Activated CD8-positive, alpha-beta T cell treated with anti-CD3 and anti-CD28 coated beads for 36 hours (primary cell): ENCODE measurements at regions not wholly inside any gene's neighbourhood (a gene's known extent, or its start where the extent isn't known, plus 50 kb on each side); places are given as distances from the start of the nearest gene placed in this dataset.
"Not testable (repeated sequence)": the region's sequence is repeated elsewhere in the genome, so short reads cannot be mapped to it uniquely, and the experiment has no call there.

Experiments
- ATAC-seq: fragments of 200-7000 bp; cut with Tn5 transposase; one replicate; pipeline ENCODE4 v1.10.0; 2021; ENCODE audit warnings: mild to moderate bottlenecking, moderate library complexity
- CTCF ChIA-PET: fragments of 350-600 bp; sonication (Branson Sonifier 250); formaldehyde crosslinking; loops from one replicate; lab custom pipeline; 2021; ENCODE audit warnings: antibody characterized with exemption; lab: Charles Lee
- POLR2A ChIA-PET: fragments of 350-600 bp; sonication (Branson Sonifier 250); formaldehyde crosslinking; loops from one replicate; lab custom pipeline; 2021; ENCODE audit warnings: antibody characterized with exemption; lab: Charles Lee
- DNase-seq: peaks from one replicate; pipeline ENCODE4 v3.0.0-alpha.2; 2020
- H3K27ac Mint-ChIP-seq: one replicate; pipeline ENCODE4 v1.8.0; 2021; ENCODE audit warnings: mild to moderate bottlenecking, mixed read lengths
- H3K27me3 Mint-ChIP-seq: one replicate; pipeline ENCODE4 v1.8.0; 2021; ENCODE audit warnings: mixed read lengths
- H3K36me3 Mint-ChIP-seq: one replicate; pipeline ENCODE4 v1.8.0; 2021; ENCODE audit warnings: low read depth, mixed read lengths
- H3K4me1 Mint-ChIP-seq: one replicate; pipeline ENCODE4 v1.8.0; 2021; ENCODE audit warnings: low read depth, mixed read lengths
- H3K4me3 Mint-ChIP-seq: one replicate; pipeline ENCODE4 v1.8.0; 2021; ENCODE audit warnings: mild to moderate bottlenecking, moderate library complexity, mixed read lengths
- H3K9me3 Mint-ChIP-seq: one replicate; pipeline ENCODE4 v1.8.0; 2021; ENCODE audit warnings: mixed read lengths
- intact Hi-C: fragments of 100-400 bp; cut with micrococcal nuclease; formaldehyde crosslinking; loops from one replicate; pipeline ENCODE4 v1.10.0; 2022
- TF ChIP-seq, protein P1 (sequence below): fragments of 200-600 bp; IDR thresholded peaks from one replicate; pipeline ENCODE4 v1.8.0; 2022; ENCODE audit warnings: antibody characterized with exemption, mild to moderate bottlenecking

DNA sequence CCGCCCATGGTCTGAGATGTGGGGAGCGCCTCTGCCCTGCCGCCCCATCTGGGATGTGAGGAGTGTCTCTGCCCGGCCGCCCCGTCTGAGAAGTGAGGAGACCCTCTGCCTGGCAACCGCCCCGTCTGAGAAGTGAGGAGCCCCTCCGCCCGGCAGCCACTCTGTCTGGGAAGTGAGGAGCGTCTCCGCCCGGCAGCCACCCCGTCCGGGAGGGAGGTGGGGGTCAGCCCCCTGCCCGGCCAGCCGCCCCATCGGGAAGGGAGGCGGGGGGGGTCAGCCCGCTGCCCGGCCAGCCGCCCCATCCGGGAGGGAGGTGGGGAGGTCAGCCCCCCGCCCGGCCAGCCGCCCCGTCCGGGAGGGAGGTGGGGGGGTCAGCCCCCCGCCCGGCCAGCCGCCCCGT is 105.5 kb downstream of the CDRT15L2 start:
- CTCF ChIA-PET, DNase-seq, H3K4me1 Mint-ChIP-seq, H3K4me3 Mint-ChIP-seq, H3K27me3 Mint-ChIP-seq, POLR2A ChIA-PET, ATAC-seq, intact Hi-C loops, H3K36me3 Mint-ChIP-seq, H3K27ac Mint-ChIP-seq, H3K9me3 Mint-ChIP-seq: not testable (repeated sequence)

DNA sequence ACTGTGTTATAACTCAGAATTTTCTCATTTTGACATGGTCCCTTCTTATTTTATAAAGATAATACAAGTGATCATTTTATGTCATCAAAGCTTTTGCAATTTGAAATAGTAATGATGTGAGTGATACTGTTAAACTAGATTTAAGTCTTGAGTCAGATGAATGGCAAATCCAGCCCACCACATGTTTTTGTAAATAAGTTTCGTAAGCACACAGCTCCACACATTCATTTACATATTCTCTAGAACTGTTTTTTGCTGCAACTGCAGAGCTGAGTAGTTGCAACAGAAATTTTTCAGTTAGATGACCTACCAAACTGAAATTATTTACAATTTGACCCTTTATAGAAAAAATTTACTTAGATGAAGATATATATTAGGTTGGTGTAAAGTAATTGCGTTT is 108.1 kb downstream of the CDRT15L2 start:
- intact Hi-C loops, H3K27ac Mint-ChIP-seq, H3K27me3 Mint-ChIP-seq, DNase-seq, ATAC-seq, H3K4me3 Mint-ChIP-seq, POLR2A ChIA-PET, CTCF ChIA-PET, H3K9me3 Mint-ChIP-seq, H3K4me1 Mint-ChIP-seq, H3K36me3 Mint-ChIP-seq: not testable (repeated sequence)

DNA sequence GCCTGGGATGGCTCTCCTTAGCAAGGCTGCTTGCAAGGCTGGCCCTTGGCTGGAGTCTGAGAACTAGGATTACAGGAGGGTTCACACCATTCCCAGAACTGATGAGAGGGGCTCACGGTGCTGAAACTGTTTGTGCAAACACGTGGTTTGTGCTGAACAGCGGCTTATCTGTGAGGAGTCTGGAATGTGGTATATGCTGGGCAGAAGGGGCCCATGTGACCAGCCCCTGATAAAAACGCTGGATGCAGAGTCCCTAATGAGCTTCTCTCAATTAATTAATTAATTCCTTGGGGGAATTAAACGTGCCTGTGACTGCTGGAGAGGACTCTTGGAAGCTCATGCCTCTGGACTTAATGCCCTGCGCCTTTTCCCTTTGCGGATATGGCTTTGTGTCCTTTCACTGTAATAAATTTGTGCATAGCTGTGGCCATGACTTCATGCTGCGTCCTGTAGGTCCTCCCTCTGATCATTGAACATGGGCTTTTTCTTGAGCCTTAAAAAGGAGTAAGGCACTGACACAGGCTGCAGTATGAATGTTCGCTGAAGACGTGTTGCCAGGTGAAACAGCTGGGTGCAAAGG is 109.7 kb downstream of the CDRT15L2 start:
- CTCF ChIA-PET, H3K27ac Mint-ChIP-seq, H3K9me3 Mint-ChIP-seq, H3K36me3 Mint-ChIP-seq, intact Hi-C loops, POLR2A ChIA-PET, H3K4me1 Mint-ChIP-seq, H3K4me3 Mint-ChIP-seq, H3K27me3 Mint-ChIP-seq, ATAC-seq, DNase-seq: not testable (repeated sequence)

DNA sequence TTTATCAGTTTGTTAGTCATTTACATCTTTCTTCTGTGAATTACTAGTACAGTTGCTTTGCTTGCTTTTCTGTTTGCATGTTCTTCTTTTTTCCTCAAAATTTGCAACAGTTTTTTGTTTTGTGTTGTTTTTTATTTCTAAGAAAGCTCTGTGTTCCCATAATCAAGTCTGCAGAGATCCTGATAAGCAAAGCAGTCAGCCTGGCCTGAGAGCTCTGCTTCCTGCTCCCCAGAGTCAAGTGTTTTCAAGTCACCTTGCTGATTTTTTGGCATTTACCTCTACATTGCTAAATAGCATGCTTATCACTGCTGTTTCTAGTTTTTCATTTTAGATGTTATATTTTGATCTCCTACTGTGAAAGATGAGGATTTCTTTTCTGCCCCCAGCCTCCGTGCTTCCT is 113.2 kb downstream of the CDRT15L2 start:
- peaks cover 13% of the 10 kb centered on the region for H3K4me1 Mint-ChIP-seq
- DNase-seq, H3K36me3 Mint-ChIP-seq, ATAC-seq, H3K4me3 Mint-ChIP-seq, H3K27me3 Mint-ChIP-seq, H3K27ac Mint-ChIP-seq, CTCF ChIA-PET, intact Hi-C loops, POLR2A ChIA-PET, H3K9me3 Mint-ChIP-seq: not testable (repeated sequence)

DNA sequence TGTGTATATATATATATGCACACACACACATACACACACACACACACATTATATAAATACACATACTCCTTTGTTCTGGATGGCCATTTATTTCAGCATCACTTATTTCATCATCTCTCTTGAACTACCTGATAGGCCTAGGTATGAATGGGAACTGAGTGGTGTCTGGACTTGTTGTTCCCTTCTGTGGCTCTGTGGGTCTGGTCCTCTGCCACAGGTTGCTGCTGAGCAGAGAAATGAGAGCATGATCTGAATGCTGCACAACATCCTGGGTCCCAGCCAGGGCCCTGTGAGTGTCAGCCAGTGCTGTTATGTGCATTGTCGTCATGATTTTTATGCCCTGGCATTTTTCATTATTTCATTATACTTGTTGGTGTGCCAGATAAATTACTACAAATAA is 116.3 kb downstream of the CDRT15L2 start:
- POLR2A ChIA-PET, result not testable (repeated sequence)

DNA sequence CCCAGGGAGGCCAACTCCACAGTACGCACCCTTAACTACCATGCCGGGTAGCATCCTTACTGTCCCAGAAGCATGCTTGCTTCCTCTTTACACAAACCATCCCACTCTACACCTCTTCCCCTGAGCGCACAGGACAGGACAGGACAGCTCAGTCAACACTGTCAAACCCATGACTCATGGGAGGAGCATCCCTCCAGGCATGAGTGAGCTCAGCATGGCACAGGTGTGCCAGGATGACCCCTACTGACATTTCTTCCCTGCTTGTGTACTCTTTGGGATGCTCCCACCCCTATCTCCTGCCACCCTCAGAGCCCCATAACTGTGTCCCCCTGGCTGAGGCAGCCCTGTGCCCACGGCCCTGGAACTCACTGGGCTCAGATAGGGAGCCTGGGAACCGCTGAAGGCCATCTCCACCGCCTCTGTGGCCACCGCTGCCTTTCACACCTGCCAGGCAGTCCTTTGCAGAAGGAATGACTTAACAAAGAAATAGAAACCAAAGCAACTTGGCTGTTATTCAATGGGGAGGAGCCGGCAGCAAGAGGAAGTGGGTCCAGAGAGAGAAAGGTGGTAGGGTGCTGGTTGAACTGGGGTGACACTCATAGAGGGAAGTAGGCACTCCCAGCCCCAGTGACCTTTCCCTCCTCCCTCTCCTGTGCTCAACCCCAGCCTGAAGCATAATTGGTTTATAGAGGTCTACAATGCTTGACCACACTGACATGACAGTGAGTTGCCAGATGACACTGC is 119.1 kb downstream of the CDRT15L2 start:
- Mint-ChIP-seq H3K4me1 (peaks cover 18% of the 10 kb centered on the region), H3K27ac (peak overlapping the region; percentile 36), H3K4me3 (peak overlapping the region; percentile 45)
- intact Hi-C loops, H3K36me3 Mint-ChIP-seq, POLR2A ChIA-PET, H3K9me3 Mint-ChIP-seq, H3K27me3 Mint-ChIP-seq, CTCF ChIA-PET: not testable (repeated sequence)
- ATAC-seq, result peak; percentile 93
- peak; percentile 37 for DNase-seq

More for the DNA sequence above, 116.3 kb downstream of the CDRT15L2 start:
- intact Hi-C loops, CTCF ChIA-PET, H3K27ac Mint-ChIP-seq, H3K4me3 Mint-ChIP-seq, DNase-seq, ATAC-seq, H3K9me3 Mint-ChIP-seq, H3K36me3 Mint-ChIP-seq, H3K27me3 Mint-ChIP-seq: not testable (repeated sequence)
- H3K4me1 Mint-ChIP-seq, result peaks cover 23% of the 10 kb centered on the region

DNA sequence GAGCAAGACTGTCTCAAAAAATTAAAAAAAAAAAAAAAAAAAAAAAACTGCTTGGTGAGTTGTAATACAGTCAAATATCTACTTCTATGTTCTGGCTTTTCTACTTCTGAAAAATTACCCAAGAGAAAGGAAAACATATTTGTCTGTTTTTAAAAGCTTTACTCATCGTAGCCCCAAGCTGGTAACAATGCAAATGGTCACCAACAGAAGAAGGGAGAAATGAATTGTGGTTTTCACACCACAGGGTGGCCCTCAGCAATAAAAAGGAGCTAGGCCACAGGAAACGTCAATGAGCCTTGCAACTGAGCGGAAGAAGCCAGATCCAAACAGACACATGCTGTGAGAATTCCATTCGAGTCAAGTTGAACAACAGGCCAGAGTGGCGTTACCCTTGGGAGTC is 121.0 kb downstream of the CDRT15L2 start:
- intact Hi-C loops, POLR2A ChIA-PET, H3K4me3 Mint-ChIP-seq, CTCF ChIA-PET, DNase-seq, ATAC-seq, H3K27me3 Mint-ChIP-seq, H3K36me3 Mint-ChIP-seq, H3K9me3 Mint-ChIP-seq, H3K27ac Mint-ChIP-seq: not testable (repeated sequence)
- peaks cover 18% of the 10 kb centered on the region for H3K4me1 Mint-ChIP-seq

DNA sequence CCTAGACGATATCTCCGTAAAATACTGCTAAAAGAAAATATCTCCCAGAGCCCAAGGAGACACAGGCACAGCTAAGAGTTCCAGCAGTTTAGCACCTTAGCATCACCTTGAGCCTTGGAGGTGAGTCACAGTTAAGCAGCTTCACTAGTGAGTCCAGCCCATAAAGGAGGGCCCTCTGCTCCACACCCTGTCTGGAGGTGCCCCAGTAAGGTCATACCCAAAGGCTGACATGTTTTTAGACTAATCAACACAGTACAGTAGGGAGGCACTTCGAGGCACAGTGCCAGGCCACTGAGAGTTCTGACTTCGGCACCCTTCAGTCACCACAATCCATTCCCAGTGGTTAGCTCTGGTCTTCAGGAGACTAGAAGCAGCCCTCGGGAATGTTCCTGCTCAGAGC is 121.8 kb downstream of the CDRT15L2 start:
- DNase-seq, H3K4me3 Mint-ChIP-seq, H3K27ac Mint-ChIP-seq, H3K27me3 Mint-ChIP-seq, intact Hi-C loops, H3K36me3 Mint-ChIP-seq, ATAC-seq, CTCF ChIA-PET, H3K9me3 Mint-ChIP-seq, POLR2A ChIA-PET: not testable (repeated sequence)
- peaks cover 14% of the 10 kb centered on the region for H3K4me1 Mint-ChIP-seq

DNA sequence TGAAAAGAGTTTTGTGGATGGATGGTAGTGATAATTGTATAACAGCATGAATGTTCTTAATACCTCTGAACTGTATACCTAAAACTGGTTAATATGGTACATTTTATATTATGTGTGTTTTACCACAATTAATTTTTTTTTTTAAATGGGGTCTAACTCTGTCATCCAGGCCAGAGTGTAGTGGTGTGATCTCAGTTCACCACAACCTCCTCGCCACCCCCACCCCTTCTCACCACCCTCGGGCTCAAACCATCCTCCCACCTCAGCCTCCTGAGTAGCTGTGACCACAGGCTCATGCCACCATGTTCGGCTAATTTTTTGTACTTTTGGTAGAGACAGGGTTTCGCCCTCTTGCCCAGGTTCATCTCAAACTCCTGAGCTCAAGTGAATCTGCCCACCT is 123.2 kb downstream of the CDRT15L2 start:
- TF ChIP-seq, protein P1, sequence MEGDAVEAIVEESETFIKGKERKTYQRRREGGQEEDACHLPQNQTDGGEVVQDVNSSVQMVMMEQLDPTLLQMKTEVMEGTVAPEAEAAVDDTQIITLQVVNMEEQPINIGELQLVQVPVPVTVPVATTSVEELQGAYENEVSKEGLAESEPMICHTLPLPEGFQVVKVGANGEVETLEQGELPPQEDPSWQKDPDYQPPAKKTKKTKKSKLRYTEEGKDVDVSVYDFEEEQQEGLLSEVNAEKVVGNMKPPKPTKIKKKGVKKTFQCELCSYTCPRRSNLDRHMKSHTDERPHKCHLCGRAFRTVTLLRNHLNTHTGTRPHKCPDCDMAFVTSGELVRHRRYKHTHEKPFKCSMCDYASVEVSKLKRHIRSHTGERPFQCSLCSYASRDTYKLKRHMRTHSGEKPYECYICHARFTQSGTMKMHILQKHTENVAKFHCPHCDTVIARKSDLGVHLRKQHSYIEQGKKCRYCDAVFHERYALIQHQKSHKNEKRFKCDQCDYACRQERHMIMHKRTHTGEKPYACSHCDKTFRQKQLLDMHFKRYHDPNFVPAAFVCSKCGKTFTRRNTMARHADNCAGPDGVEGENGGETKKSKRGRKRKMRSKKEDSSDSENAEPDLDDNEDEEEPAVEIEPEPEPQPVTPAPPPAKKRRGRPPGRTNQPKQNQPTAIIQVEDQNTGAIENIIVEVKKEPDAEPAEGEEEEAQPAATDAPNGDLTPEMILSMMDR, result no peak
- Mint-ChIP-seq H3K27me3 (no peaks in the 10 kb centered on the region), H3K4me3 (no peak overlapping the region), H3K9me3 (no peaks in the 10 kb centered on the region), H3K36me3 (no peaks in the 10 kb centered on the region), H3K27ac (no peak overlapping the region), H3K4me1 (peaks cover 11% of the 10 kb centered on the region)
- DNase-seq (no peak), ATAC-seq (no peak)
- ChIA-PET POLR2A (no interaction called here), CTCF (no interaction called here)
- intact Hi-C loops, result no loop called here
